K562 (cell line): ENCODE measurements at regions not wholly inside any gene's neighbourhood (a gene's known extent, or its start where the extent isn't known, plus 50 kb on each side); places are given as distances from the start of the nearest gene placed in this dataset.

ENCODE experiments used
- ATAC-seq: fragments of 200-7000 bp; cut with Tn5 transposase; 3 replicates; pipeline ENCODE4 v1.9.1; 2020; ENCODE audit warnings: moderate library complexity
- BruUV-seq: library from RNA; stranded (reverse); fragments of 400-500 nt; replicated peaks from 2 replicates; lab custom pipeline; 2021; lab: Mats Ljungman, UMichigan
- CTCF ChIA-PET: fragments of 300-600 bp; formaldehyde crosslinking; extraction: SDS; loops from one replicate; lab custom pipeline; 2021; ENCODE audit warnings: low intra/inter-chr PET ratio; lab: Yijun Ruan, JAX
- POLR2A ChIA-PET: fragments of 300-600, 350-650 bp; sonication (Branson Sonifier 250); formaldehyde crosslinking; extraction: SDS; loops from one replicate; lab custom pipeline; 2021; ENCODE audit warnings: antibody characterized with exemption, inconsistent platforms; lab: Yijun Ruan, JAX
- DNase-seq, 4 experiments: peaks; one replicate each; pipeline versions ENCODE4 v3.0.0 to v3.0.0-alpha.2; 2011 to 2018; ENCODE audit warnings: low spot score in 3 of 4, mixed read lengths in 3 of 4; ENCODE audit errors: extremely low read depth in 1 of 4
- FAIRE-seq: peaks from 2 replicates; lab custom pipeline; 2011; peaks lifted over from hg19 to GRCh38; lab: Jason Lieb, UNC
- H2AFZ ChIP-seq: 2 replicates; pipeline ENCODE4 v1.6.0; 2011; ENCODE audit warnings: low read depth, low read length, control low read depth, inconsistent platforms
- H3K27ac ChIP-seq: fragments of 200-600 bp; 3 replicates; pipeline ENCODE4 v1.8.0; 2011; ENCODE audit warnings: low read depth, mild to moderate bottlenecking, control low read depth, inconsistent platforms, low read length, moderate library complexity, mixed read lengths; ENCODE audit errors: extremely low read depth
- H3K27me3 ChIP-seq, 2 experiments: fragments of 300-600 bp in 1 of 2; 2 replicates in 1 of 2; 3 replicates in 1 of 2; pipeline versions ENCODE4 v1.6.0 to v1.8.0; 2011; ENCODE audit warnings: inconsistent platforms in 2 of 2, low read length in 2 of 2, mild to moderate bottlenecking in 1 of 2, mixed read lengths in 1 of 2, moderate library complexity in 1 of 2; ENCODE audit not compliant: control insufficient read depth in 2 of 2, insufficient read depth in 2 of 2
- H3K36me3 ChIP-seq: fragments of 300-600 bp; 3 replicates; pipeline ENCODE4 v1.8.0; 2011; ENCODE audit warnings: mild to moderate bottlenecking, low read length, inconsistent platforms; ENCODE audit not compliant: control insufficient read depth, insufficient read depth
- H3K4me1 ChIP-seq, 2 experiments: fragments of 200-600 bp in 1 of 2; replicated peaks in 1 of 2; 2 replicates in 1 of 2; 3 replicates in 1 of 2; pipeline versions ENCODE4 v1.5.1 to v1.8.0; 2011; ENCODE audit warnings: inconsistent platforms in 2 of 2, low read length in 2 of 2, mild to moderate bottlenecking in 1 of 2, mixed read lengths in 1 of 2, moderate library complexity in 1 of 2; ENCODE audit not compliant: control insufficient read depth in 2 of 2, insufficient read depth in 2 of 2
- H3K4me2 ChIP-seq: 2 replicates; pipeline ENCODE4 v1.6.1; 2011; ENCODE audit warnings: low read length, control low read depth, inconsistent platforms, mixed read lengths; ENCODE audit not compliant: insufficient read depth
- H3K4me3 ChIP-seq: fragments of 200-600 bp; sonication (generic), shearing (Covaris generic); 2 replicates; pipeline ENCODE4 v1.5.1; 2016; ENCODE audit warnings: control low read depth, inconsistent platforms
- H3K79me2 ChIP-seq: fragments of 200-600 bp; 3 replicates; pipeline ENCODE4 v1.8.0; 2011; ENCODE audit warnings: low read length, inconsistent platforms; ENCODE audit not compliant: control insufficient read depth, insufficient read depth
- H3K9ac ChIP-seq, 2 experiments: 2 replicates each; pipeline versions ENCODE4 v1.6.0 to v1.6.1; 2011; ENCODE audit warnings: low read depth in 2 of 2, low read length in 2 of 2, control low read depth in 1 of 2, inconsistent platforms in 1 of 2, mild to moderate bottlenecking in 1 of 2, mixed read lengths in 1 of 2; ENCODE audit not compliant: insufficient read depth in 1 of 2
- H3K9me1 ChIP-seq: one replicate; pipeline ENCODE4 v1.6.0; 2011; ENCODE audit warnings: inconsistent platforms, mild to moderate bottlenecking, low read length, moderate library complexity; ENCODE audit not compliant: control insufficient read depth, insufficient read depth
- H3K9me3 ChIP-seq: replicated peaks from 2 replicates; pipeline ENCODE4 v1.5.1; 2011; ENCODE audit warnings: low read depth, low read length, inconsistent platforms; ENCODE audit not compliant: control insufficient read depth, insufficient read depth
- H4K20me1 ChIP-seq: replicated peaks from 2 replicates; pipeline ENCODE4 v1.6.1; 2011; ENCODE audit warnings: low read length, inconsistent platforms, mixed read lengths; ENCODE audit not compliant: control insufficient read depth, insufficient read depth
- CEBPG ChIP-seq, 3 experiments: fragments of 200-800 bp in 1 of 3; sonication (Bioruptor generic) in 1 of 3; sonication (generic) in 1 of 3; formaldehyde crosslinking in 1 of 3; IDR thresholded peaks in 2 of 3; conservative IDR thresholded peaks in 1 of 3; 2 replicates each; pipeline versions ENCODE4 v1.6.1 to v1.8.0; 2016 to 2022; ENCODE audit warnings: missing compliant biosample characterization in 2 of 3, missing genetic modification characterization in 2 of 3, mild to moderate bottlenecking in 1 of 3, missing genetic modification reagents in 1 of 3
- CREB3L1 ChIP-seq: fragments of 450-650 bp; IDR thresholded peaks from 2 replicates; pipeline ENCODE4 v1.6.1; 2014; ENCODE audit warnings: low read depth, mild to moderate bottlenecking, moderate library complexity, borderline replicate concordance
- DACH1 ChIP-seq: fragments of 450-650 bp; IDR thresholded peaks from 2 replicates; pipeline ENCODE4 v1.6.1; 2018; ENCODE audit not compliant: partially characterized antibody
- DIDO1 ChIP-seq: fragments of 450-650 bp; IDR thresholded peaks from 2 replicates; pipeline ENCODE4 v1.6.1; 2016; ENCODE audit warnings: low read depth, missing biosample characterization, missing genetic modification characterization
- GATAD2A ChIP-seq: fragments of 450-650 bp; IDR thresholded peaks from 2 replicates; pipeline ENCODE4 v1.6.1; 2017
- IRF2 ChIP-seq: sonication (generic); formaldehyde crosslinking; IDR thresholded peaks from 2 replicates; pipeline ENCODE4 v1.8.1; 2022; ENCODE audit warnings: mild to moderate bottlenecking, missing genetic modification reagents
- KAT2B ChIP-seq: IDR thresholded peaks from one replicate; pipeline ENCODE4 v1.6.1; 2012; ENCODE audit warnings: low read depth, mild to moderate bottlenecking, control low read depth, inconsistent platforms, low read length, moderate library complexity
- KDM2B ChIP-seq: fragments of 250-450 bp; sonication (Bioruptor Pico); IDR thresholded peaks from 2 replicates; pipeline ENCODE4 v1.8.0; 2021; ENCODE audit warnings: mild to moderate bottlenecking, moderate library complexity
- MAZ ChIP-seq, 2 experiments: fragments of 450-650 bp in 1 of 2; sonication (generic) in 1 of 2; formaldehyde crosslinking; IDR thresholded peaks in 1 of 2; conservative IDR thresholded peaks in 1 of 2; 2 replicates each; pipeline versions ENCODE4 v1.4.0 to v1.5.0; 2020; ENCODE audit warnings: mild to moderate bottlenecking in 1 of 2, missing genetic modification reagents in 1 of 2
- POLR3A ChIP-seq: IDR thresholded peaks from 2 replicates; pipeline ENCODE4 v1.6.1; 2011; ENCODE audit warnings: borderline replicate concordance, mild to moderate bottlenecking, moderate library complexity; ENCODE audit not compliant: insufficient read length, insufficient read depth; ENCODE audit errors: extremely low read depth
- SAP30 ChIP-seq: fragments of 200-600 bp; sonication (generic); IDR thresholded peaks from 2 replicates; pipeline ENCODE4 v1.6.1; 2012; ENCODE audit warnings: borderline replicate concordance, low read depth, mild to moderate bottlenecking, moderate library complexity, low read length, control low read depth, inconsistent platforms; ENCODE audit not compliant: insufficient read depth, poor library complexity, severe bottlenecking
- SMARCB1 ChIP-seq: IDR thresholded peaks from 2 replicates; pipeline ENCODE4 v1.6.1; 2011; ENCODE audit warnings: improper control_type of control experiment, low read depth; ENCODE audit not compliant: insufficient read length
- SREBF1 ChIP-seq: fragments of 150-350 bp; IDR thresholded peaks from 2 replicates; pipeline ENCODE4 v1.6.1; 2014; ENCODE audit warnings: antibody characterized with exemption, low read depth, low read length, borderline replicate concordance
- ZKSCAN1 ChIP-seq: fragments of 150-350 bp; IDR thresholded peaks from 2 replicates; pipeline ENCODE4 v1.6.1; 2016; ENCODE audit warnings: low read depth, low read length
- ZNF121 ChIP-seq: sonication (generic); formaldehyde crosslinking; conservative IDR thresholded peaks from 2 replicates; pipeline ENCODE4 v1.8.0; 2022; ENCODE audit warnings: missing genetic modification reagents
- ZNF561 ChIP-seq: fragments of 450-650 bp; formaldehyde crosslinking; conservative IDR thresholded peaks from 2 replicates; pipeline ENCODE4 v1.4.0; 2020; ENCODE audit warnings: mild to moderate bottlenecking, moderate library complexity
- ZNF592 ChIP-seq: fragments of 450-650 bp; IDR thresholded peaks from 2 replicates; pipeline ENCODE4 v1.6.1; 2017; ENCODE audit warnings: antibody characterized with exemption, mild to moderate bottlenecking
- WGBS: fragments of 100-300 bp; shearing (Covaris generic); methylation state at CpG from one replicate; pipeline ENCODE4 v1.1.6; 2016; ENCODE audit warnings: low coverage, mixed read lengths; ENCODE audit not compliant: insufficient coverage; ENCODE audit errors: missing lambda C conversion rate; 5-methylcytosine and 5-hydroxymethylcytosine counted together
- in situ Hi-C: fragments of 300-500 bp; cut with MboI; formaldehyde crosslinking; loops from 4 replicates; pipeline ENCODE4 v1.15.0; 2018; ENCODE audit warnings: inconsistent platforms, mixed read lengths
- intact Hi-C: fragments of 100-400 bp; cut with micrococcal nuclease; formaldehyde crosslinking; loops from 2 replicates; pipeline ENCODE4 v1.14.2; 2022

GRCh38 chr1:55364216-55364615 is 149.1 kb upstream of the USP24 start:
- in situ Hi-C loops: no loop called here
- no peak for ATAC-seq
- no TSS peak for BruUV-seq
- ChIA-PET POLR2A (interaction anchor here (1.0 kb wide), 1 partner anchor 14 kb away, joined by 4 read pairs; no protein-coding TSS in a partner anchor), CTCF (no interaction called here)
- H3K9me3 ChIP-seq: no peaks in the 10 kb centered on the region
- H3K4me2 ChIP-seq: no peak overlapping the region
- H3K27me3 ChIP-seq: peaks cover 2 to 14% of the 10 kb centered on the region in 2 experiments; a peak in 2 of 5 replicates
- no peaks in the 10 kb centered on the region for H3K4me1 ChIP-seq
- H4K20me1 ChIP-seq: no peaks in the 10 kb centered on the region
- intact Hi-C loops: no loop called here
- H2AFZ ChIP-seq: no peak overlapping the region
- FAIRE-seq: no peak
- no peaks in the 10 kb centered on the region for H3K79me2 ChIP-seq
- no peak for DNase-seq
- no peak overlapping the region for H3K27ac ChIP-seq
- TF ChIP-seq ZNF592 (no peak), ZKSCAN1 (no peak), ZNF561 (CRISPR knock-in tag) (no peak), SMARCB1 (no peak), CEBPG (CRISPR knock-in tag; IDR thresholded peaks at IDR 0.05) (no peak), CEBPG (tag; conservative IDR thresholded peaks at IDR 0.05 in 1 of 2, IDR thresholded peaks at IDR 0.05 in 1 of 2) (no peak), IRF2 (no peak), ZNF121 (CRISPR knock-in tag) (no peak), DIDO1 (no peak), POLR3A (no peak), DACH1 (no peak), CREB3L1 (no peak), MAZ (CRISPR knock-in tag; conservative IDR thresholded peaks at IDR 0.05 in 1 of 2, IDR thresholded peaks at IDR 0.05 in 1 of 2) (no peak), SREBF1 (no peak), KAT2B (no peak), SAP30 (no peak), KDM2B (CRISPR knock-in tag) (no peak), GATAD2A (no peak)
- H3K9ac ChIP-seq: no peak overlapping the region
- H3K4me3 ChIP-seq: no peak overlapping the region
- no peaks in the 10 kb centered on the region for H3K9me1 ChIP-seq
- H3K36me3 ChIP-seq: no peaks in the 10 kb centered on the region
- 0% methylated on average over 3 of the region's 3 CpGs for WGBS
